Stimulated activated CD4-positive, alpha-beta T cell treated with anti-CD3 and anti-CD28 coated beads, Interleukin-12 subunit alpha, Interleukin-12 subunit beta, amount 100 ng/mL, for 4 hours (primary cell): ENCODE measurements at regions not wholly inside any gene's neighbourhood (a gene's known extent, or its start where the extent isn't known, plus 50 kb on each side); places are given as distances from the start of the nearest gene placed in this dataset.

ENCODE experiments used
- DNase-seq: peaks from one replicate; pipeline ENCODE4 v3.0.0-alpha.2; 2020

GRCh38 chr20:59403962-59404314, 103.5 kb downstream of the EDN3 start:
- no peak for DNase-seq

DNA sequence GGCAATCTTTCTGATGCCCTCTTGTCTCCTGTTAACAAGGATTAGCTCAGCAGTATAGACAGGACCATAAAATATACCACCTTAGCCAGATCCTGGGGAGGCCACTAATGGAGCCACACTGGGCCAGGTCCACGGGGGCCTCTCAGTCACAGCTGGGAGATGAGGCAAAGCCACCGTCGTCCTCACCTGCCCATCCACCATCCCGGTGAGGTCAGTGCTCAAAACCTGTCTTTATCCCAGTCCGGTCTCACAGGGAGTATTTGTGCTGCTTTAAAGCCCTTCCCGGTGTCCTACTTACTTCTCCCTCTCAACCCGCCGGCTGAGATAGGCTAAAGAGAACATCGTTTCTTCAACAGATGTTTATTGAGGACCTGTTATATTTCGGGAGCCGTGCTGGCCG, 104.3 kb downstream of the EDN3 start:
- DNase-seq: no peak

DNA sequence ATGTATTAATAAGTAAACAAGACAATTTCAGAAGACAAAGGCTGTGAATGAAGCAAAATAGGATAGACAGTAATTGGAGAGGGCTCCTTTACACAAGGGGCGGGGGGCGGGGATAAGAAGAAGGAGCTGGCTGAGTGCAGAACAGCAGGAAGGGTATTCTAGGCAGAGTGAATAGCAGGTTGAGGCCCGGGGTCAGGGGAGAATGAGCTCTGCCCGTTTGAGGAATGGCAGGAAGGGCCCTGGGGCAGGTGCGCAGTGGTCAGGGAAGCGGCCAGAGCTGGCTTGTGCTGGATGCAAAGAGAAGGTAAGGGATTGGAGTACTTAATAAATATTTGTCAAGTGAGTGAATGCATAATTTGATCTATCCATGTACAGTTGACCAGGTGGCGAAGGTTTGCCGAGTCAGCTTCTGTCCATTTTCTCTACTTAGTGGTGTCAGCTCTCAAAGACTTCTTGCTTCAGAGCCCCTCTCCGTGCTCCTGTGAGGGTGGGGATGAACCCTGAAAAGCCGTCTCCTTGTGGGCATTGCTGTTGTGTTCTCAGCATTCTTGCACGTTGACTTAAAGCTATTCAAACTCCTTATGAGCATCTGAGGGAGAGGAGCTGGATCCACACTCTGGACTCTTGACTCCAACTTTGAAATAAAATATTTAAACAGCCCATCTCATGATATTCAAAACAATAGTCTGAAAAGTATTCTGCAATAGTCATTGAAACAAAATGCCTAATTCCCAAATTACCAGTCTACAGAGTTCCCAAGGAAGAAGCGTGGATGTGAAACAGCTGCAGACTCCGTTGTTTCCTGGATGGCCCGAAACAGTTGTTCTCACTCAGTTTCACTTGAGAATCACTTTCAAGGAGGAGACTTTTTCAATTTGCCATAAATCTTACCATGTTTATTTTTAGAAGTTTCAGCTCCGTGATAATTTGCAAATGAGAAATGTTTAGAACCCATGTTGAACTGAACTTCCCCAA, 105.1 kb downstream of the EDN3 start:
- no peak for DNase-seq

DNA sequence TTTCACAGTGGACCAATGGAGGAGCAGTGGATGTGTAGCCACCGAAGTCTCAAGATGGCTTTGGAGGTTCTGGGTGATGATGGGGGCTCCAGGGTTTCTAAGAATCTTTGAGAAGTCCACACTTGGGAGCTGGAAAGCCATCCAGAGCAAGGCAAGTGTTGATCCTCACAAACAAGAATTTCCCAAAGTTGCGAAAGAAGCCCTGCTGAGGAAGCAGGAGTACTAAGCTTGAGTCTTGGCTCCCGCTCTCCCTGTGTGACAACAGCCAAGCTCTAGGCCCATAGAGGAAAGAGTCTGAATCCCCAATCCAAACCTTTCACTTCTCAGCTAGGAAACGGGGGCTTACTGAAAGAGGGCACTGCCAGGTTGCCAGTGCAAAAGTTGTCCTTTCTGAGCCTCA, 106.0 kb downstream of the EDN3 start:
- no peak for DNase-seq

GRCh38 chr20:59411170-59411569, 110.8 kb downstream of the EDN3 start:
- no peak for DNase-seq

DNA sequence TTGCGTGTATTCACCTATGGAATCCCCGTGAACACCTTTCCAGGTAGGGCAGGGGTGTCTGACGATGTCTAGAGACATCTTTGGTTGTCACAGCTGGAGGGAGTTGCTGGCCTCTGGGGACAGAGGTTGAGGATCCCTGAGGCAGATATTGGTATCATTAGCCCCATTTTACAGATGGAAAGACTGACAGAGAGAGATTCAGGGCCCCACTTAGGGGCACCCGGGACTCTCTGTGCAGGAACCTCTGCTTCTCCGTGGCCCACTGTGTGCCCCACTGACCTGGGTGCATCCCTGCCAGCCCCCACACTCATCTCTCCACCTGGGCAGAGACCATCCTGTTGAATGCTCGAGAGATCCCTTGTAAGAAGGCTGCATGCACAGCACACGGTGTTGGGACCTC, 111.2 kb downstream of the EDN3 start:
- DNase-seq: no peak

DNA sequence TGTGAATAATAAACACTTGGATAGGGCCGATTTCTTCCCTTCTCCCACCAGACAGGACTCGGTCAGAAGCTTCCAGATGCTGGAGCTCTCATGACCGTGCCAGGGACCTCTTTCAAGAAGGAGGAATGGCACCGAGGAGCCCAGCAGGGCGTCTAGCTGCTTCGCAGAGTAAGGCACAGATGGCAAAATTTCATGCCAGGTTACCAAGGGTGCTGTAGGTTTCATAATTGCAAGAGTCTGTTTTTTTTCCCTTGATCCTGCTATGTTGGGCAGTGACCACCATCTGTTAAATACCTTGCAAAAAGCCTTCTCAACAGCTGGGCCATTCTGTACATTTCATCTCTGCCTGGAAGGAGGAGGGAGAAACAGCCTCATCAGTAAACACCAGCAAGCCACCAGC, 111.8 kb downstream of the EDN3 start:
- DNase-seq: no peak

DNA sequence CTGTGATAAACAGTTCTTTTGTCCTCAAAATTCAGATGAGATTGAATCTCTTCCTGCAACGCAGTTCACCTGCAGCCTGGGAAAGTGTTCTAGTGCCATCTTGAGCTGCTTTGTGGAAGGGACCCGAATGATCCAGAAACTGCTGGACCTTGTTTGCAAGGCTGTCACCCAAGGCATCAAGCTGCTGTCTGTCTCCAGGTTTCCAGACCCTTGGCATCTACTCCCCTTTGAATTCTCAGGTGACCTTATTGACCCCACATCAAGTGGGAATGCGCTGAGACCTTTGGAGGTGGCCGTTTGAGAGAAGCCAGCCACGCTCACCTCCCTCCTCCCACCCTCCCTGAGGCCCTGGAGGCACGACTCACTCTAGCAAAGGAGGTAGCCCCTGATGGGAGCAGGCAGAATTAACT, 112.5 kb downstream of the EDN3 start:
- DNase-seq: no peak

DNA sequence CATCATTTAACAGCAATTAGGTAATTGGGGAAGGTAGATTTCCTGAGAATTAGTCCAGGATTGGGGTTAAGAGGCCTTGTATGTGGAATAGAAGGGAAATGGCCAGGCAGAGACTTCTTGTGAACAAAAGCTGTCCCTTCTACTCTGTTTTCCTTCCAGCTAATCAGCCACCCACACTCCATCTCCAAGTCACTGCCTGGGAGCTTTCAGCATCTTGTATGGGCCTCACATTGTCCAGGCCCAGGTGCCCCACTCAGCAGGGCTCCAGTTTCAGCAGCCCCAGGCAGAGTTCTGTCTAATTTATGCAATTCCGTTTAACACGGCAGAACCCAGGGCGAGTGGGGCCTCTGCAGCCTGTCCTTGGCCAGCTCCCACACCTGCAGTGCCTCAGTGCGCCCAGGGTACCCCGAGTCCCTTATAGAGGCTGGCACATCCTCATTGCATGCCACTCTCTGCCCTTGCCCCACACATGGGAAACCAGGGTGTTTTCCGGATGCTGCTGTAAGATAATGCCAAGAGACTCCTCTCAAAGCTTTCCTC, 113.0 kb downstream of the EDN3 start:
- DNase-seq: no peak

DNA sequence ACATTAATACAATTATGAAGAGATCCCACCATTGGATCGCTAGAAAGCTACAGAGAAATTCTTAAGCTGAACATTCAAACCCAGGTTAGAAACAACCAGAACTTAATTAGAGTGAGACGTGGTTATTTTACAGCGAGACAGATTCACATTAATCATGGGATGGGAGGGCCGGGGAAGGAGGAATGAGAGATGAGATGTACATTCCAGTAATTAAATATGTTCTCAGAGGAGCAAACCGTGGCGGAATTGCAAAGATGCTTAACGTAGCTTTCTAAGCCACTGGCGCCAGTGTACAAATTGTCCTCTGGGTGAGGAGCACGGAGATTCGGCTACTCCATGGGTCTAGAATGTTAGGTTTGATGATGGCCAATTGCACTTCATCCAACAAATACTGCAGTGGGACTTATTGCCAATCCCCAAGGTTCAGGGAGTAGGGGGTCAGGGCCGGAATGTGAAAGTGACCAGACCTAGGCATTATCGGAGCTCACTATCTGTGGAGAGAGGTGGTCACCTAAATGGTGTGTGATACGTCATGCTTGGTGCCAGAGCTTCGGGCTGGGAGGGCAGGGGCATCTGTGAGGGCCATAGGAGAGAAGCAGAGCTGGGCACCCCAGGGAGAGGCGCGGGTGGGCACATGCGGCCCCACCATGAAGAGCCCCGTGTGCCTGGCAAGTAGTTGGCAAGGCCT, 114.7 kb downstream of the EDN3 start:
- DNase-seq: no peak

DNA sequence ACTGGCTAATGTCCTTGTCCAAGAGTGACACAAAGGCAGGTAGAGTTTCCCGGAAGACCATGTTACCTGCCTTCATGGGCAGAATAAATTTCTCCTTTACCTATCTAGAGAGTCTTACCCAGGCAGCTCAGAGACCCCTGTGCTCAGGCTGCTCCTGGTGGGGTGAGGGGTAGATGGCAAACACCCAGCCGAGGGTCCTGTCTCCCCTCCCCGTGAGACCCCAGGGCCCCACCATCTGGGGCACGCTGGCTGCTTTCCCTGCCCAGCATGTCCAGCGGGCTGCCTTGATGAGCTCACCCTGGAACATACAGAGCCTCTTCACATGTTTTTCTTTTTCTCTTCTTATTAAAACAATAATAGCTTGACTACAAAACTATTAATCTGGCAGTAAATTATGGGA, 116.5 kb downstream of the EDN3 start:
- no peak for DNase-seq

GRCh38 chr20:59421089-59421488, 120.7 kb downstream of the EDN3 start:
- no peak for DNase-seq

GRCh38 chr20:59421920-59422637, 121.7 kb downstream of the EDN3 start:
- DNase-seq: no peak

GRCh38 chr20:59422872-59423544, 122.6 kb downstream of the EDN3 start:
- no peak for DNase-seq

- no peak for DNase-seq
Measured at GRCh38 chr20:59424976-59425375, 124.6 kb downstream of the EDN3 start.

- no peak for DNase-seq
Measured at GRCh38 chr20:59425572-59425971, 125.2 kb downstream of the EDN3 start.

GRCh38 chr20:59428006-59428405, 127.6 kb downstream of the EDN3 start:
- DNase-seq: no peak

DNA sequence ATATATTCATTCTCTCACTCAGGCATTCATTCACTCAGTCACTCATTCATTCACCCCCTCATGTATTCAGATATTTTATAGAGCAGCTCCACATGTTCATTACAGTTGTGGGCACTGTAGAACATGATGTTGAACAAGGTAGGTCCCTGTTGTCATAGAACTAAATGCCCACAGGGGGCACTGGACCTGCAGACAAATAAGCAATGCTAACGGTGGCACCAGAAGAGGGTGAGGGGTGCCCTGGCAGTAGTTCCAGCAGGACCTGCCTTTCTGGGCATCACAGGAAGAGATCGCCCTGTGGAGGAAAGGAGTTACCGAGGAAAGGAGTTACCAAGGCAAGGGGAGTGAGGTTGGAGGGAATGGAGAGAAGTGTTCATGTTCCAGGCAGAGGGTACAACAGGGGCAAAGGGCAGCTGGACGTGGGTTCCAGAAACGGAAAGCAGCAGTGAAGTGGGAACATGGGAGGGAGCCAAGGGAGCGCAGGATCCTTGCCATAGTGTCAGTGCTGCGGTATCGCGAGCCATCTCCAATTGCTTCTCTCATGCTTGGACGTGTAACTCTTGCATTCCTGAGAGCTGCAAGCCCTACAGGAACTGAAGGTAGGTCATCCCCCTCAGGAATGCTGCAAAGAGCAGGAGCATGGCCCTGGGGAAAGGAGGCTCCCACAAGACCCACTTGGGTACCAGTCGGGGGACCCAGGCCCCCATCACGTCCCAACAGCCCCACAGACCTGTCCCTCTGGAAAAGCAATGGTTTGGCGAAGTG, 128.2 kb downstream of the EDN3 start:
- no peak for DNase-seq

DNA sequence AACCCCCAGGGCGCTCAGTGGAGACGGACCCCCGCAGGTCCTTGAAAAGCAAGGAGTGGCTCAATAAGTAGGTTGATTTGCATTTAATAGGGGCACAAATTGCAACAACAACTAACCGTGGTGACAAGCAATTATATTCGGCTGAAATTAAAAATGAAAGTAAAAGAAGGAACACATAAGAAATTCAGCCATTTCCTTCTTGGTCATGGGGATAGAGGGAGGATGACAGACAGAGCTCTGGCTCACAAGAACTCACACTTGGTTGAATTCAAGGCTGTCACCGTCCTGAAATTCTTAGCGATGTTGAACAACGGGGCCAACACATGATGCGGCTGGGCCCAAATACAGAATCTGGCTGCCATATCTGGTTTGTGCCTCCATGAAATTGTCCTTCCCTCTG, 129.0 kb downstream of the EDN3 start:
- DNase-seq: no peak

DNA sequence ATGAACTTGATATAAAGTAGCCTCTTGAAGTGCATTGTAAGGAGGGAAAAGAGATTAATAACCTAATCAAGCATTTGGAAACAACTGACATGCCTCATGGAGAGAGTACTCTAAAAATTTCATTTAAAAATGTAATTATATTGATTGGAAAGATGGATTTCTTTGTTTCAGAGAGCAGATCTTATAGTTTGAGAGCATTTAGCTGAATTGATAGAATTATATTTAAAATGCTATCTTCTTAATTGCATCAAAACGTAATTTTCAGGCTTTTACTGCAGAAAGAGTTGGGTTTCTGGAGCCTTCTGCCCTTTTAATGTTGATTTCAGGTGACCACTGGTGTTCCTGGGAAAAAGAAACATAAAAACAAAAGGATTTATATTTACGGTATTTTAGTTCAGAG, 130.6 kb downstream of the EDN3 start:
- DNase-seq: no peak

GRCh38 chr20:59434960-59435359, 134.5 kb downstream of the EDN3 start:
- DNase-seq: no peak

- DNase-seq: no peak
Measured at GRCh38 chr20:59435518-59435917, 135.1 kb downstream of the EDN3 start.
